ENCODE measurements at regions not wholly inside any gene's neighbourhood (a gene's known extent, or its start where the extent isn't known, plus 50 kb on each side); places are given as distances from the start of the nearest gene placed in this dataset.

DNA sequence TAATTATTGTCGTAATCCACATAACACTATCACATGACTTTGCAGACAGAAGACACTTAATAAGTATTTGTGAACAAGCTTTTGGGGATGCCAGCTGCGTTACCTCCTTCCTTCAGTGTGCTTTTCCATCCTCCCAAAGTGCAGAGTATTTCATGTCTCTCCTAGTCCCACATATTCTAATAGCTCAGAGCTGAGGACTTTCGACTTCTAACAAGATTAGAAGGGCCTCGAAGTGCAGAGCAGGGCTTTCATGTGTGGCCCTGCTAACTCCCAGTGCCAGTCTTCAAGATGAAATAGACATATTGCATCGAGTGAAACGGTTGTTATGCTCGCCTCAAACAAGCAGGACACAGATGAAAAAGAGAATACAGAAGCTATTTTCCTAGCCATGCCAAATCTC, 125.7 kb upstream of the RNF32 start:
- TF ChIP-seq EZH2 (IDR thresholded peaks at IDR 0.05; ENCODE audit: borderline replicate concordance, insufficient read depth, low read depth, low read length, poor library complexity, severe bottlenecking), result no peak
- TF ChIP-seq, protein P1, sequence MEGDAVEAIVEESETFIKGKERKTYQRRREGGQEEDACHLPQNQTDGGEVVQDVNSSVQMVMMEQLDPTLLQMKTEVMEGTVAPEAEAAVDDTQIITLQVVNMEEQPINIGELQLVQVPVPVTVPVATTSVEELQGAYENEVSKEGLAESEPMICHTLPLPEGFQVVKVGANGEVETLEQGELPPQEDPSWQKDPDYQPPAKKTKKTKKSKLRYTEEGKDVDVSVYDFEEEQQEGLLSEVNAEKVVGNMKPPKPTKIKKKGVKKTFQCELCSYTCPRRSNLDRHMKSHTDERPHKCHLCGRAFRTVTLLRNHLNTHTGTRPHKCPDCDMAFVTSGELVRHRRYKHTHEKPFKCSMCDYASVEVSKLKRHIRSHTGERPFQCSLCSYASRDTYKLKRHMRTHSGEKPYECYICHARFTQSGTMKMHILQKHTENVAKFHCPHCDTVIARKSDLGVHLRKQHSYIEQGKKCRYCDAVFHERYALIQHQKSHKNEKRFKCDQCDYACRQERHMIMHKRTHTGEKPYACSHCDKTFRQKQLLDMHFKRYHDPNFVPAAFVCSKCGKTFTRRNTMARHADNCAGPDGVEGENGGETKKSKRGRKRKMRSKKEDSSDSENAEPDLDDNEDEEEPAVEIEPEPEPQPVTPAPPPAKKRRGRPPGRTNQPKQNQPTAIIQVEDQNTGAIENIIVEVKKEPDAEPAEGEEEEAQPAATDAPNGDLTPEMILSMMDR (IDR thresholded peaks at IDR 0.05), result no peak

Measured in B cell (primary cell).